ENCODE measurements at regions not wholly inside any gene's neighbourhood (a gene's known extent, or its start where the extent isn't known, plus 50 kb on each side); places are given as distances from the start of the nearest gene placed in this dataset.
"Not testable (repeated sequence)": the region's sequence is repeated elsewhere in the genome, so short reads cannot be mapped to it uniquely, and the experiment has no call there.

DNA sequence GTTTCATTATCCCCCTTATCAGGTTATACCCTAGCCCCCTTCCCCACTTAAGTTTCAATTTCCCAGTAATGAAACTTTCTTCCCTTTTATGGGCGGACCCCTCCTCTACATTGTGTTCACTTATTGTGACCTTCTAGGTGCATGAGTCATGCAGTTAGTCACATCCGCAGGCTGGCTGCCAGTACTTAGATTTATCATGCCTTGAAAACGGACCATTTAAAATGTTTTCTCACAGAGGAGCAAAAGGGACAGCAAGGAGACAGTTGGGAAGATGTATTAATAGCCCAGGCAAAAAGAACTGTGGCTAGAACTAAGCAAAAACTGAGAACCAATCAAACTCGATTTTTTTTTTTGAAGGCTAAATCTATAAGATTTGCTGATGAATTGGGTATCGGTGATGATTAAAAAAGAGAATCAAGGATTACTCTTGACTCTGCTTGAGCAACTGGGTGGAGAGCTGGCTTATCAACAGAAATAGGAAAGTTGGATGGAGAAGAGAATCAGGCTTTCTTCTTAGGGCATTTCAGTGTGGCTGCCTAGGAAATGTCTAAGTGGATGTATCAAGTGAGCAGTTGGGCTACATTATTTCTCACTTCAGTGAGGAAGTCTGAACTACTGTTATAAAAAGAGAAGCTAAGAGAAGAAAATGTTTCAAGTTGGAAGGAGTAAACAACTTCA is 615.0 kb downstream of the HINT1 start:
- DNase-seq = peak; percentile 71

DNA sequence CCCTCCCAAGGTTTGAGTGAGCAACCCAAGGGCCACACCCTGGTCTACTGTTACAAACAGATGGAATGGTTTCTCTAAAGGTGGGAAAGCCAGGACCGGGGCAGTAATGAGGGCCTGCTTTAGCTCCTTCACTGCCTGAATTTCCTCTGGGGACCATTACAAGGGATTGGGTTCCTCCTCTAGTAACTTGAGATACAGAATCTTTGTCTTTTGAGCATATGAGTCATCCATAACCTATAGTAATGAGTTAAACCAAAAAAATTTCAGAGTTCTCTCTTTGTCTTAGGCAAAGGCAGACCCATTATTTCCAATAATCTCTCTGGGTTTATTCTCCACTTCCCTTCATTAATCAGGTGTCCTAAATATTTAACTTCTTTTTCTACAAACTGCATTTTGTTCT is 618.8 kb downstream of the HINT1 start:
- no peak for DNase-seq

DNA sequence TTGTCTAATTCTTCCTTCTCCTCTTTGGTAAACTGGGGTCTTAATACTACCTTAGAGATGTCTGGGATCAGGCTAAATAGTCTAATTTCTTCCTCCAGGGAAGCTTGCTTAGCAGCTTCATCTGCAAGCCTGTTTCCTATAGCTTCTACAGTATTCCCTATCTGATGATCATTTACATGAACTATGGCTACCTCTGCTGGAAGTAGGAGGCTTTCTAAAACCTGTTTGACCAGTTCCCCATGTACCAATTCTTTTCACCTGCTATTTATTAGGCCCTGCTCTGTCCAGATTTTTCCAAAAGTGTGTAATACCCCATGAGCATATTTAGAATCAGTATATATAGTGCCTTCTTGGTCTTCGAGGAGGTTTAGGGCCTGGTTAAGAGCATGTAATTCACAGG is 619.8 kb downstream of the HINT1 start:
- no peak for DNase-seq

DNA sequence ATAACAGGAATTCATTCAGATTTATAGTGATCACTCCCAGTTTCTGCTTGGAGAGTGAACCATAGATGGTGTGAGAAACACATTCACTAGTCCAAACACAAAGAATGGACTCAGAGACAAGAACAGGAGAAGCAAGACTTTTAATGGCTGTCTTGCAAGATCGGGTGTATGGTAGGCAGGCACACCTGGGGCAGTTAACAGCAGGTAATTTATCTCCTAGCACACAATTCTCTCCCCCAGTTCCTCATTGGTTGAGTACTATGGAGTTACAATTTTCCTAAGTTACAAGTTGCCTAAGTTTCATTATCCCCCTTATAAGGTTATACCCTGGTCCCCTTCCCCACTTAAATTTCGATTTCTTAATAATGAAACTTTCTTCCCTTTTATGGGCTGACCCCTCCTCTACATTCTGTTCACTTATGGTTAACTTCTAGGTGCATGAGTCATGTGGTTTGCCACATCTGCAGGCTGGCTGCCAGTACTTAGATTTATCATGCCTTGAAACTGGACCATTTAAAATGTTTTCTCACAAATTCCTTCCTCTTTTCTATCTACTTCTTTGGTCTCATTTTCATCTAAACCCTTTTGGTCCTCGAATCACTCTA is 623.3 kb downstream of the HINT1 start:
- DNase-seq = no peak

DNA sequence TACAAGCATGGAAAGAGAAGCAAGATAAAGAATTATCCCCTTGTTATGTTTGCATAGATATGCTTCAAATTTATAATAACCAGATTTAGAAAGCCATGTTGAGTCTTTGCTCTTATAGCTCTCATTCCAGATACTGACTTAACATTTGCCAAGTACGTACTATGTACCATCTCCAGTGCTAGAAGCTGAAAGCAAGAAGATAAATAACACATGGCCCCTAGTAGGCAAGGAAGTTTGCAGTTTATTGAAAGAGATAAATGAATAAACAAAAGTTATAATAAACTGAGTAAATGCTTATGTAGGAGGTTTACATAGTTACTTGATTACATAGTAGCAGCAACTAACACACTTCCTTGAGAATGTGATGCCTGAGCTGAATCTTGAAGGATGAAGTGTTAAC is 628.4 kb downstream of the HINT1 start:
- DNase-seq = no peak

DNA sequence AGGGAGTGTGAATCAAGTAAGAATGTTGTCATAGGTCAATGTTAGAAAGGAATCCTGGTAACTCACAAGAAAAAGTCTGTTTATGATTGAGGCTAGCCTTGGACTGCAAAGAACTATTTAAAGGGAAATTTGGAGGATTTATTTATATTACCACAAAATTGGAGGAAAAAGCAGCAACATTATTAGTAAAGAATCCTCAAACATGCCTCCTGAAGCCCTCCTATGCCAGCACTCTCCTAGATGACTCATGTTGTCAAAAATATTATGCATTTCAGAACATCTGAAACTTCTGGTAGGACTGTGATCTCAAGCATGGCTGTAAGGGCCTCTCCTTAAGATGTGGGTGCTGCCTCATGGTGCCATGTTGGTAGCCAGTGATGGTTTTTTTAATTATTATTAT is 628.5 kb downstream of the CHSY3 start:
- no peak for DNase-seq

DNA sequence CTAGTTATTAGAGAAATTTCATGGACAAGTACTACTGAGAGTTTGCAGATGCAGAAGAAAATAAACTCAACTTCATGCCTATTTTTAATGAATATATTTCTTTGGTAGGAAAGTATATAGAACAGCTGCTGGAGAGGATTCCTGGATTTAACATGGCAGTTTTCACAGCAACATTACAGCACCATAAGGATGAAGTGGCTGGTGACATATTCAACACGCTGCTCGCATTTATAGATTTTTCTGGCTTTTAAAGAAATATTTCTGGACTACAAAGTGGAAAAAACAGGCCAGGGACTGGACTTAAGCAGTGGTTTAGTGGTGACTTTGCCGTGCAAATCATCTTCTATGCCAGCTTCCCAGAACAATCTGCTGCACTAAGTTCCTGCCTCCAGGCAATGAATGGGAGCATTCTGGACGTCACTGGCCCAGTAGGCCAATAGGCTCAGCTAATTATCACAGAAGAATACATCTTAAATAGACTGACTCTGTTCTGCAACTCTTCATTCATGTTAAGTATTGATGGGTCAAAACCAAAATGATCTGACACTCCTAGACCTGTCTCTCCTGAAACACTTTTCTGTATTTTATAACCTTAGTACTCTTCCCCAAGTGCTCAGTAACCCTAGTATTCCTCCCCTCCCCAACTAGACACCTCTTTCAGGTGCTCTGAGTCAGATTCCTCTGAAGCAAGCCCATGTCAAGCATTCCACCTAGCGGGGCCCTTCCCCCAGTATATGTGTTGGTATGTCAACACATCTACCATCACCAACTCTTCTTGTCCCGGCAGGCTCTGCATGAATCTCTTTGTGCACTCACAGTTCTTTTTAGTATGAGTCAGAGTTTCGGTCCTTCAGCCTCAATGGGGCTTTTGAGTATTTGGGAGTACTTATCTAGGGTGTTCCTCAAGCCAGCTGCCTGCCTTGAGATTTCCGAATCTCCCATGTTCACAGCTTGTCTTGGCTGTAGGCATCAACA is 625.5 kb downstream of the CHSY3 start:
- no peak for DNase-seq

DNA sequence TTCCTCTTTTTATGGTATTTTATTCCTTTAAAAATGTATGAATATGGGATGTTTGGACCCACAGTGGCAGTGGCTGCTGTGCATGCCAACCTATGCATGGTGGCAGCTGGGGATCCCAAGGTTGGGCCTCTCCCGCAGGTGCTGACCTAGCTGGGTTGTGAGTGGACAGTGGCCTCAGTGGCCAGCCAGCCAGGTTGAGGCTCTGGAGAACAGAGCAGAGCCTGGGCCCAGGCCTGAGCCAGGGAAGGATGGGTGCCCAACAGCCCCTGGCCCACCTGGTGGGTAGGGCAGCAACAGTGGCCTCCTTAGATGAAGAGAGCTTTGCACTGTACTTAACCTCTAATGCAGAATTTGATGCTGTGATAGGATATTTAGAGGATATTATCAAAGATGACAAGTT is 624.8 kb downstream of the CHSY3 start:
- no peak for DNase-seq

DNA sequence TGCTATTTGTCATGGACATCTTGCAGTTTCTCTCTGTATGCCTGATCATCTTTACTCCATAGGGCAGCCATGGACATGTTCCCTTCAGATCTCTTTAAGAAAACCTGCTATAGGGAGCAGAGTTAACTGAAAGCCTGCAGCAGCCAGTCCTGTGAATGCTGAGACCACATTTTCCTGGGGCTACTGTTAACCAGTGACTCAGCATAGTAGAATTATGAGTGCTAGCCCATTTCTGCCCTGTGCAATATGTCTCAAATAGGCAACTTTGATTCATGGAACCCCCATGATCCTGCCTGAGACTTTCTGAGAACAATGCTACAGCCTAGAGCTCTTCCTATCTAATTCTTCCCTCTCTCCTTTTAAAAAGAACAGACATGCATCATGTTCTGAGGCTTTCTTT is 624.2 kb downstream of the CHSY3 start:
- DNase-seq = no peak

DNA sequence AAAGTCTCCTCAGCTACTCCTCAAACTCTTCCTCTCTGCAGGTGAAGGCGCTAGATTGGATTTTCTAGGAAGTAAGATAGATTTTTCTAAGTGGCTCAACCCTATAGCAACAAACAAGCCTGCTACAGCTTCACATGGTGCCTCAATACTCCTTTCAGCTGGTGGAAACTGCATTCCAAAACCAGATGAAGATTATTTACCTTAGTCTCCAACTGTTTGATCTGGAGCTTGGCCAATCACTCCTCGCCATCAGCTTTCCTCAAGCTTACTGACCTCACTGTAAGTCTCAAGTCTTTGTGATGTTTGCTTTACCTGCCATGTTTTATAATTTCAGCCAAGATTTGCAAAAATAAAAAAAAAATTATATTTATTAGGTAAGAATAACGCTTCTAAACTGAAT is 622.4 kb downstream of the CHSY3 start:
- no peak for DNase-seq

DNA sequence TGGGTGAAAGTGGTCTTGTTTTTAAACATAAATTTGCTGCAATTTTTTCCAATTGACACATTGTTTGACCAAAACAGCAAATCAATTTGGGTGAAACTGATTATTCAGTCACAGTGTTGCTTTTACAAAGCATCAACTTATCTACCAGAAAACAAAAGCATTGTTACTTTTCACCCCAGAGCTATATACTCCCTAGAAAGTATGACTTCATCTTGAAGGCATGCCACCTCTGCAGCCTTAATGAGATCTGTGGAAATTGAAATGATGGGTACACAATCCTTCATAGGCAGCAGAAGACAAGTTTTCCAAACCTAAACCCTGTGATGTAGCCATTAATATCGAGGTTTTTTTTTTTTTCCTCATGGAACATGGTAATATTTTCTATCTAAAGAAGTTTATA is 615.9 kb downstream of the CHSY3 start:
- DNase-seq = no peak

DNA sequence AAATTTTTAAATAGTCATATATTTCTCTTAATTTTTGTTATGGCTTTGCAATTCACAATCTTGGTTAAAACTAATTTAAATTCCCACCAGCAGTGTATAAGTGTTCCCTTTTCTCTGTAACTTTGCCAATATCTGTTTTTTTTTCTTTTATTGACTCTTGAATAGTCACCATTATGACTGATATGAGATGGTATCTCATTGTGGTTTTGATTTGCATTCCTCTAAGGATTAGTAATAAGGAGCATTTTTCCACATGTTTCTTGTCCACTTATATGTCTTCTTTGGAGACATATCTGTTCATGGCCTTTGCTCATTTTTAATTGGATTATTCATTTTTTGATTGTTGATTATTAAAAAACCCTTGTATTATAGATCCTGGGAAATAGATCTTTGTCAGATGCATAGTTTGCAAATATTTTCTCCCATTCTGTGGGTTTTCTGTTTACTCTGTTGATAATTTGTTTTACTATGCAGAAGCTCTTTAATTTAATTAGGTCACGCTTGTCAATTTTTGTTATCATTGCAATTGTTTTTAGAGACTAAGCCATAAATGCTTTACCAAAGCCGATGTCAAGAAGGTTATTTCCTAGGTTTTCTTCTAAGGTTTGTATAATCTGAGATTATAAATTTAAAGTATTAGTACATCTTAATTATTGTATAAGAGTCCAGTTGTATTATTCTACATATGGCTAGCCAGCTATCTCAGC is 610.9 kb downstream of the CHSY3 start:
- no peak for DNase-seq

DNA sequence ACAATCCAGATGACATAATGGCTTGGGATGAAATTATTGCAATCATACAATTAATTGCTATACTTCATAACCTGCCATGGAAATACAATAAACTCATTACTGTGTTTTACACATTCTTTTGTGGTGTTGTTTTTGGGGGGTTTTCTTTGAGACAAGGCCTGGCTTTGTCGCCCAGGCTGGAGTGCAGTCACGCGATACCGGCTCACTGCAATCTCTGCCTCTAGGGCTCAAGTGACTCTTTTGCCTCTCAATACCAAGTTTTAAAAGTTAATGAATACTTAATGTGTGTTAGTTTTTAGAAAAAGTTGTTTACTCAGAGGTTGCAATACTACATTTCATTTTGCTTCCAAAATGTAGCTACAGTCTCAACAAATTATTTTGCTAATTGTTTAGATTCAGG is 598.4 kb downstream of the CHSY3 start:
- no peak for DNase-seq

DNA sequence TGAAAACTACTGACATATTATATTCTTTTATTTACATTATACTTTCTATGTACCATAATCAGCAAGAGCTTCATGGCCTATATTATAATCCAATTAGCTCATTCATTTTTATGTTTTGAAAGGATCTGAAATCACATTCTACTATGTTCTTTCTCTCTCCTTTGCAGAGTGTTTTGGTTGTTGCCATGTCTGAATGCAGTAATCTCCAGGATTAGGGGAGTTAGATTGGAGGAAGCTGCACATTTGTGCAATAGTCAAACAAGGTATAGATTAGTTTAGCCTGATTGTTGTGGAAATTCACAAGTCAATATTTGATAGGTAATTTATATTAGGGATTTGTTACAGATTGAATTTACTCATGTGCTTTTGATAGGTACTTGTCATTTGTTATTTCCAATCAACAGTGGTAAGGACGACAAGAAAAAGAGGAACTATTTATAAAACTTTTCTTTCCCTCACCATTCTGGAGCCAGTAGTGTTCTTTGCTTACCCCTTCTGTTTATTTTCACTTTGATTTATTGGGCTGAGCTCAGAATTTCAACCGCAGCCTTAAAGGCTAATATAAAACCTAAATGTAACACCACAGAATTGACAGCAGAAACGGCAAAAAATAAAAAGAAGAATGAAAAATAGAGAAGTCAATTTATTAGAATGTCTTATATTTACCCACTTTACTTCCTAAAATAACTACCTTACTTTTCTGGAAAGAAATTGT is 597.0 kb downstream of the CHSY3 start:
- DNase-seq = no peak

DNA sequence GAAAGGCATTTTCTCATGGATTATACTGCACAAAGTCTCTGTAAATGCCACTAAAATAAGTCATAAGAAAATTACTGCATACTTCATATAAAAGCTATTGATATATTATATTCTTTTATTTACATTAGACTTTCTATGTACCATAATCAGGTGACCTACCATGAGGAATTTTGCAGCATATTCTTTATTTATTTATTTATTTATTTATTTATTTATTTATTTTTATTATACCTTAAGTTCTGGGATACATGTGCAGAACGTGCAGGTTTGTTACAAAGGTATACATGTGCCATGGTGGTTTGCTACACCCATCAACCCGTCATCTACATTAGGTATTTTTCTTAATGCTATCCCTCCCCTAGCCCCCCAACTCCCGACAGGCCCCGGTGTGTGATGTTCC is 596.2 kb downstream of the CHSY3 start:
- not testable (repeated sequence) for DNase-seq

DNA sequence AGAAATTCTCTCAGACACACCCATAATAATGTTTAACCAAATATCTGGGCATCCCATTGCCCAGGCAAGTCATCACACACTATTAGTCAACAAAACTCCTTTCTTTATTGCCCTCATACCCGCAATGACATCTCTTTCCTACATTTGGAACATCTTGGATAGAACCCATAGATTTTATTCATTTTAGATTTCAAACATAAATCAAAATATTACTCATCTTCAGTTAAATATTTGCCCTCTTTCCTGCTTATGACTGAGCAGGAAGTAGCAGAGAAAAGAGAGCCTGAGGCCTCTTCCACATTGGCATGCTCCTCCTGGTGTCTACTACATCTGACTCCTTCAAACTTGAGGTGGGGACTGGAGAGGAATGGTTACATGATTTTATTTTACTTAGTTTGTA is 592.0 kb downstream of the CHSY3 start:
- no peak for DNase-seq

DNA sequence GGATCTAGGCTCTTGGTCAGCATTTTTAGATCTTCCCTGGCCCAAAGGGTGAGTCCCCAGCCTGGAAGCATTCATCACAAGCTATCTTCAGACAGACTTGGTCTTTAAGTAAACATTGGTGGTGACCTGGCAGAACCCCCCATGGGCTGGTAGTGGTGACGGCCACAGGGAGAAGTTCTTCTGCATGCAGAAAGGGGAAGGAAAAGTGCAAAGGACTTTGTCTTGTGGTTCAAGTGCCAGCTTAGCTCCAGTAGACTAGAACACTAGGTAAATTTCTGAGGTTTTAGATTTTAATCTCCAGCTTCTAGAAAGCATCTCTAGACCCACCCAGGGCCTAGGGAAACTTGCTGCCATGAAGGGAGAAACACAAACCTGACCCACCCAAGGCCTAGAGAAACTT is 584.0 kb downstream of the CHSY3 start:
- DNase-seq = no peak

DNA sequence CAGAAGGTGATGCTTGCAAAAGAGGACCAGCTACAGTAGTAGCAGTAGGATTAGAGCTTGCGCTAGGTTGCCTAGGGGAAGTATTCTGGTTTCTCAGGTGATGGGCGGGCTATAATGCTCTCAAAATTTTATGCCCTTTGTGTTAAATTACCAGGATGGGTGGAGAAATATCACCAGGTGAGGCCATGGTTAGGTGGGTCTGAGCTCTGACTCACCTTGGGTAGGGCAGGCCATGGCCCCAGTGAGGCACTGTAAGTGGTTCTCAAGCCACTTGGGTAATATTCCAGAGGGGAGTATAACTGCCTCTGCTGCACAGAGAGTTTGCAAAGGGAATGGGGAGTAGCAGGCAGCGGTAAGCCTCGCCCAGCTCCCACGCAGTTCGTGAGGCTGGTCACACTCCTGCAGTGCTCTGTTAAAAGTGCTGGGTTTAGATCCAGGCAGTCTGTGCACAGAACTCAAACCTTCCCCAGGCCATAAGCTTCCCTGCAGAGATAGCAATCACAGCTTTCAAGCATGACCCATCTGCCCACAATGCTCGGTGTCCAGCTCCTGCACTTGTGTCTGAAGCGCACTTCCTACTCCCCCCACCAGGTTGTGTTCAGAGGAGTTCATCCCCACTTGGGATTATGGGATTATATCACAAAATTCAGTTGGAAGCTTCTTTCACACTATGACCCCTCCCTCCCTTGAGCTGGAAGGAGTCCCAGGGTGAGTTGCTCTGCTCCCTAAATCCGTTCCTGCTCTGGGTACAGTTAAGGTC is 575.0 kb downstream of the CHSY3 start:
- DNase-seq = no peak

DNA sequence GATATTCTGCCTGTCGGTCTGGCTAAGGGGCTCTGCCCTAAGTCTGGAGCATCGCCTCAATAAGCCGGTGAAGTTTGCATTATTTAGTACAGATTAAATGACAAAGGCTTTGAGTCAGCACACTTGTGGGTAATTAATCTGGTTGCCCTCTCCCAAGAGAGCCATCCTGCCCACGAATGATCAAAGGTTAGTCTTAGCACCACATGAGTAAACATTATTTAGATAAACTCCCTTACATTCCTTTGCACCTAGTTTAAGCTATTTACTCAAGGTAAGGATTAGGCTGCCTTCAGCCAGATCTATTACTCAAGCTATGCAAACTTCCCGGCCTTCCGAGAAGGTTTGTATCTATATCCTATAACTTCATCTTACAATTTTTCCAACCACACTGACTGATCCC is 572.1 kb downstream of the CHSY3 start:
- no peak for DNase-seq

DNA sequence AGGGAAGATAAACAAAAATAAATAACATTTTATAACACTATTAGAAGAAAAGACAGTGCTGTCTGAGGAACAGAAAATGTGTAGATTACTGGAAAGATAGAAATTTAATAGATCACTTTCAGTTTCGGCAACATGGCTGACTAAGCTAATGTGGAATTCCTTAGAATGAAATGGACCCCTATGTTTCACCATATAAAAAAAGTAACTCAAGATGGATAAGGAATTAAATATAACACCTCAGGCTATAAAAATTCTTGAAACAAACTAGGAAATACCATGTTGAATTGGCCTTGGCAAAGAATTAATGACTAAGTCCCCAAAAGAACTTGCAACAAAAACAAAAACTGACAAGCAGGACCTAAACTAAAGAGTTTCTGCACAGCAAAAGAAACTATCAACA is 558.3 kb downstream of the CHSY3 start:
- no peak for DNase-seq

DNA sequence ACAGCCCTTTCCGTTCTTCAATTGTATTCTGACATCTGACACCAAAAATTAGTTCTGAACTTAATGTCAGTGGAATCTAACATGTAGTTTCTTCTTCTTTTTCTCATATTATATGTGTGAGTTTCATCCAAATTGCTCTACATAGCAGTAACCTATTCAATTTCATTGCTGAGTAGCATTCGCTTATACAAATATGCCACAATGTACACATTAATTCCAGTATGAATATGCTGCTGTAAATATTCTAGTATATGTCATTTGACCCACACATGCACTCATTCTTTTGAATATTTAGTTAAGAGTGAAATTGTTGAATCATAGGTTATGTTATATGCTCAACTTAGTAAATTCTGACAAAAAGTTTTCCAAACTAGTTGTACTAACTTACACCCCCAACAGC is 550.9 kb downstream of the CHSY3 start:
- DNase-seq = no peak

DNA sequence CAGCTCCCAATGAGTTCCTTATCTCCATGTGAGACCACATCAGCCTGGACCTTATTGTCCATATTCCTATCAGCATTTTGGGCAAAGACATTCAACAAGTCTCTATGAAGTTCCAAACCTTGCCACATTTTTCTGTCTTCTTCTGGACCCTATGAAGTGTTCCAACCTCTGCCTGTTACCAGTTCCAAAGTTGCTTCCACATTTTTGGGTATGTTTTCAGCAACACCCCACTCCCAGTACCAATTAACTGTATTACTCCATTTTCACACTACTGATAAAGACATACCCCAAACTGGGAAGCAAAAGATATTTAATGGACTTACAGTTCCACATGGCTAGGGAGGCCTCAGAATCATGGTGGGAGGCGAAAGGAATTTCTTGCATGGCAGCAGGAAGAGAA is 548.5 kb downstream of the CHSY3 start:
- DNase-seq = no peak

All from dermis blood vessel endothelial cell (primary cell).